Fibroblast of pulmonary artery (primary cell): ENCODE measurements at regions not wholly inside any gene's neighbourhood (a gene's known extent, or its start where the extent isn't known, plus 50 kb on each side); places are given as distances from the start of the nearest gene placed in this dataset.

Source experiments
- DNase-seq: peaks from one replicate; pipeline ENCODE4 v3.0.0-alpha.2; 2010; ENCODE audit warnings: low read depth
- H3K4me3 ChIP-seq: replicated peaks from 2 replicates; pipeline ENCODE4 v1.5.1; 2011; ENCODE audit warnings: low read depth, mild to moderate bottlenecking, control low read depth, low read length, moderate library complexity
- CTCF ChIP-seq: IDR thresholded peaks from 2 replicates; pipeline ENCODE4 v1.5.1; 2011; ENCODE audit warnings: mild to moderate bottlenecking, control low read depth, low read length, inconsistent platforms; ENCODE audit errors: missing control alignments

DNA sequence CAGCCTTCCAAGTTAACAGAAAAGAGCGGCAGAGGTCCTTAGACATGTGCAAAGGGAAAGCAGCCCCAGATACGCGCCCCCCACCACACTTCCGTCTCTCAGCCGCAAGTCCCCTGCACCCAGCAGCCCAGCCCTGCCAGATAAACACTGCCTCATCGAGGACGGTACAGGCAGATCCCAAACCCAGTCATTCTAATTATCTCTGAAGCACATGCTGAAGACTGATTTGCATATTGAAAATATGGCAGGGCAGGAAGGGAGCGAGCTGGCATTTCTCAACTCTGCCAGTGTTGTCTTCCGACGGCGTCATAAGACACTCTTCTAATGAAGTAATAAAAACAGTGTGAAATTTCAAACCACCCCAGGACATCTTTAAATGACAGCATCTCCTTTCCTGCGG, 122.8 kb upstream of the CDH4 start:
- no peak for TF ChIP-seq CTCF
- DNase-seq: no peak
- no peak overlapping the region for H3K4me3 ChIP-seq

DNA sequence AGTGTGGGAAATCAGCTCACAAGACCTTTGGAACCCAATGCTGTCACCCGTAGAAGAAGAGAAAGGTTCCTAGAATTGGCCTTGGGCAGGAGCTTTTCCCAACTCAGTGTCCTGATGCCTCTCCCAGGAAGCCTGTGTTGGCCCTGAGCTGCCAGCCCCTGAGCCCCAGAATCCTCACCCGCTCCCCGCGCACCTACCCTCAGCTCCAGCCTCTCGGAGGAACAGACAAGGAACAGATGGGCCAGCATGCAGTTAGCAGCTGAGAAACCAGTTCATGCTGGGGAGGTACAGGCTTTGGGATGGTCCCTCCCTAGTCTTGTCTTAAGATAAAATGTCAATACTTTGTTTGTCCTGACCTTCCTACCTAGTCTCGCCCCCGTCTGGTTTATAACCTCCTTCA, 121.9 kb upstream of the CDH4 start:
- H3K4me3 ChIP-seq: no peak overlapping the region
- no peak for TF ChIP-seq CTCF
- no peak for DNase-seq

GRCh38 chr20:61131944-61132343, 120.1 kb upstream of the CDH4 start:
- TF ChIP-seq CTCF: no peak
- DNase-seq: no peak
- H3K4me3 ChIP-seq: no peak overlapping the region

DNA sequence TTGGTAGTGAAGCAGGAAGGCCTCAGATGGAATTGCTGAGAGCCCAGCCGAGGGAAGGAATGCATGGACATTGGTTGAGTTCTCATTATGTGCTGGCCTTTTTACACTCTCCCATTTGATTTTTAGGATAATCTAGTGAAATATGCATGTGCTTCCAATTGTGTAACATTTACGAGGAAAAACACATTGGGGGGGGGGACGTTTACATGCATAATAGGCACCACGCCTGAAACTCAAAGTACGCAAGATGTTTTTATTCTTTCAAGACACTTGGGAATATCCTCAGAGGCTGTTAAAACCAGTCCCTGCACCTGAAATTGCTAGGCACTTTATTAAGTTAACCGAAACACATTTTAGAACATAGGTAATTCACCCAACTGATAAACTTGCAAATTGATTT, 118.5 kb upstream of the CDH4 start:
- no peak for TF ChIP-seq CTCF
- no peak overlapping the region for H3K4me3 ChIP-seq
- no peak for DNase-seq

- no peak overlapping the region for H3K4me3 ChIP-seq
- DNase-seq: no peak
- TF ChIP-seq CTCF: no peak
Measured at GRCh38 chr20:61134296-61135030, 117.6 kb upstream of the CDH4 start.

DNA sequence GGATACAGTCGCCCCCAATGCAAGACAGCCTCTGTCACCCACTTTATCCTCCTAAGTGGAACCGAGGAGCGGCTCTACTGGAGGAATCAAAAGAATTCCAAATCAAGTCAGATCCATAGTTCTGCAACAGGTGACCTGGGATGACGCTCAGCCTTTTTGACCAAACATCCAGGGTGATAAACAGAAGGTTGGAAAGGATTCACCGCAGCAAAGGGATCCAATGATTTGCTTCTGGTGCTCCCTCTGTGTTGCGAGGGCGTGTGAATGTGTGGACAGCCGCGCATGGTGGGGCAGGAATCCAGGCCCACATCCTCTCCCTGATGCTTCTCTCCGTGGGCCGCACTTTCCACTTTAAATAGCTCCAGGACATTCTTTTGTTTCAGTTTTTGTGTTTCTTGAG, 116.8 kb upstream of the CDH4 start:
- H3K4me3 ChIP-seq: no peak overlapping the region
- DNase-seq: no peak
- no peak for TF ChIP-seq CTCF

DNA sequence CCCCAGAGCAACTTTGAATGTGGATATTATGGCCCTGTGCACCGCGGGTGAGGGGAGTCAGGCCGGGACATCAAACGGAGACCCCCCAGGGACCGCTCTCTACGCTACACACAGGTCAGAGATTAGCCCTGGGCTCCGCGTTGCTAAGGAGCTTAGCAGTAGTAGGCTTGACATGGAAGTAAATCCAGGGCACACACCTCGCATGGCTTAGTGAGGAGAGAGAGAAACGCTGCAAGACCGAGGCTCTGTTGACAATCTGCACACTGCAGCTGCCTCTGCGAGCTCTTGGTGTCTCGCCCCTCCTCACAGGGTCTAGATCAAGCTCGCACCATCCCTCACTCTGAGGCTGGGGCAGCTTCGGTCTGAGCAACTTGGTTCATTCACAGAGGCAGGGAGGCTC, 116.1 kb upstream of the CDH4 start:
- no peak for TF ChIP-seq CTCF
- DNase-seq: no peak
- no peak overlapping the region for H3K4me3 ChIP-seq
